ENCODE measurements at regions not wholly inside any gene's neighbourhood (a gene's known extent, or its start where the extent isn't known, plus 50 kb on each side); places are given as distances from the start of the nearest gene placed in this dataset.

DNA sequence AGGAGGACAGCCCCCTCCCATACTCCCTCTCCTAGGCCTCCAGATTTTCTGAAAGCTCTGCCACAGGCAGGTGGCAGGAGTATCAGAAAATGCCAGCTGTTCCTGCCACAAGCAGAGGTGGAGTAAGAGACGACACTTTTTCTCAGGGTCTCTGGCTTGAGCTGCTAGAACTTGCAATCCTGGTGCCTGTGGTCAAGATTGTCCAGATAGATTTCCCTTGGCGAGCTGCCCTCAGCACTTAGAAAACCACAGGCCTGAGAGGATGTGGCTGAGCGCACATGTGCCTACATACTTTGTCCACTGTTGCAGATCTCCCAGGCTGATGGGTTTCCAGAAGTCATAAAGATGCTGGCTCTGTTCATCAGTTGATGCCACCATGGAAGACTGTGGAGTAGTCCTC lies 65.7 kb upstream of the NAV2 start:
- TF ChIP-seq ZNF274 (IDR thresholded peaks at IDR 0.05; ENCODE audit: low read depth, low read length) (no peak), YY1 (IDR thresholded peaks at IDR 0.05; ENCODE audit: insufficient read depth, insufficient read length) (no peak)
